ENCODE measurements at regions not wholly inside any gene's neighbourhood (a gene's known extent, or its start where the extent isn't known, plus 50 kb on each side); places are given as distances from the start of the nearest gene placed in this dataset.

GRCh38 chr4:149248191-149248764, 567.4 kb downstream of the IQCM start:
- no peak overlapping the region for H3K4me3 Mint-ChIP-seq
- no peaks in the 10 kb centered on the region for H3K27me3 Mint-ChIP-seq (ENCODE audit: low read depth)
- H3K4me1 Mint-ChIP-seq (ENCODE audit: low read depth) = no peaks in the 10 kb centered on the region
- H3K36me3 Mint-ChIP-seq (ENCODE audit: low read depth) = no peaks in the 10 kb centered on the region
- no peak overlapping the region for H3K27ac Mint-ChIP-seq
- no peak for DNase-seq (ENCODE audit: low spot score)
- H3K9me3 Mint-ChIP-seq = peaks cover 4% of the 10 kb centered on the region

GRCh38 chr4:149247164-149247563, 568.5 kb downstream of the IQCM start:
- no peak for DNase-seq (ENCODE audit: low spot score)
- H3K9me3 Mint-ChIP-seq = peaks cover 4% of the 10 kb centered on the region
- H3K4me1 Mint-ChIP-seq (ENCODE audit: low read depth) = no peaks in the 10 kb centered on the region
- H3K36me3 Mint-ChIP-seq (ENCODE audit: low read depth) = no peaks in the 10 kb centered on the region
- no peak overlapping the region for H3K27ac Mint-ChIP-seq
- H3K27me3 Mint-ChIP-seq (ENCODE audit: low read depth) = no peaks in the 10 kb centered on the region
- H3K4me3 Mint-ChIP-seq = no peak overlapping the region

- no peaks in the 10 kb centered on the region for H3K36me3 Mint-ChIP-seq (ENCODE audit: low read depth)
- no peaks in the 10 kb centered on the region for H3K9me3 Mint-ChIP-seq
- no peak overlapping the region for H3K27ac Mint-ChIP-seq
- H3K27me3 Mint-ChIP-seq (ENCODE audit: low read depth) = no peaks in the 10 kb centered on the region
- no peaks in the 10 kb centered on the region for H3K4me1 Mint-ChIP-seq (ENCODE audit: low read depth)
- no peak overlapping the region for H3K4me3 Mint-ChIP-seq
- no peak for DNase-seq (ENCODE audit: low spot score)
Measured at GRCh38 chr4:149245333-149245732, 570.3 kb downstream of the IQCM start.

- H3K4me3 Mint-ChIP-seq = no peak overlapping the region
- no peak for DNase-seq (ENCODE audit: low spot score)
- no peaks in the 10 kb centered on the region for H3K27me3 Mint-ChIP-seq (ENCODE audit: low read depth)
- peaks cover 3% of the 10 kb centered on the region for H3K9me3 Mint-ChIP-seq
- no peaks in the 10 kb centered on the region for H3K36me3 Mint-ChIP-seq (ENCODE audit: low read depth)
- H3K27ac Mint-ChIP-seq = no peak overlapping the region
- H3K4me1 Mint-ChIP-seq (ENCODE audit: low read depth) = no peaks in the 10 kb centered on the region
Measured at GRCh38 chr4:149238097-149238496, 577.5 kb downstream of the IQCM start.

GRCh38 chr4:149234798-149235197, 580.8 kb downstream of the IQCM start:
- Mint-ChIP-seq H3K27me3 (ENCODE audit: low read depth) (no peaks in the 10 kb centered on the region), H3K9me3 (peaks cover 7% of the 10 kb centered on the region), H3K36me3 (ENCODE audit: low read depth) (no peaks in the 10 kb centered on the region), H3K27ac (no peak overlapping the region), H3K4me3 (no peak overlapping the region), H3K4me1 (ENCODE audit: low read depth) (no peaks in the 10 kb centered on the region)
- no peak for DNase-seq (ENCODE audit: low spot score)

GRCh38 chr4:149223659-149224058, 592.0 kb downstream of the IQCM start:
- H3K4me3 Mint-ChIP-seq = no peak overlapping the region
- no peak for DNase-seq (ENCODE audit: low spot score)
- H3K36me3 Mint-ChIP-seq (ENCODE audit: low read depth) = no peaks in the 10 kb centered on the region
- H3K27me3 Mint-ChIP-seq (ENCODE audit: low read depth) = no peaks in the 10 kb centered on the region
- no peak overlapping the region for H3K27ac Mint-ChIP-seq
- H3K4me1 Mint-ChIP-seq (ENCODE audit: low read depth) = no peaks in the 10 kb centered on the region
- peaks cover 9% of the 10 kb centered on the region for H3K9me3 Mint-ChIP-seq

- Mint-ChIP-seq H3K9me3 (peaks cover 20% of the 10 kb centered on the region), H3K27me3 (ENCODE audit: low read depth) (no peaks in the 10 kb centered on the region), H3K4me3 (no peak overlapping the region), H3K36me3 (ENCODE audit: low read depth) (no peaks in the 10 kb centered on the region), H3K4me1 (ENCODE audit: low read depth) (no peaks in the 10 kb centered on the region), H3K27ac (no peak overlapping the region)
- no peak for DNase-seq (ENCODE audit: low spot score)
Measured at GRCh38 chr4:149218672-149219071, 597.0 kb downstream of the IQCM start.

GRCh38 chr4:149214301-149214700, 601.3 kb downstream of the IQCM start:
- Mint-ChIP-seq H3K4me1 (ENCODE audit: low read depth) (no peaks in the 10 kb centered on the region), H3K36me3 (ENCODE audit: low read depth) (no peaks in the 10 kb centered on the region), H3K4me3 (no peak overlapping the region), H3K27me3 (ENCODE audit: low read depth) (no peaks in the 10 kb centered on the region), H3K9me3 (peaks cover 11% of the 10 kb centered on the region), H3K27ac (no peak overlapping the region)
- DNase-seq (ENCODE audit: low spot score) = no peak

GRCh38 chr4:149211876-149212275, 603.8 kb downstream of the IQCM start:
- DNase-seq (ENCODE audit: low spot score) = no peak
- H3K36me3 Mint-ChIP-seq (ENCODE audit: low read depth) = no peaks in the 10 kb centered on the region
- H3K27me3 Mint-ChIP-seq (ENCODE audit: low read depth) = no peaks in the 10 kb centered on the region
- H3K9me3 Mint-ChIP-seq = peaks cover 4% of the 10 kb centered on the region
- no peak overlapping the region for H3K4me3 Mint-ChIP-seq
- no peak overlapping the region for H3K27ac Mint-ChIP-seq
- no peaks in the 10 kb centered on the region for H3K4me1 Mint-ChIP-seq (ENCODE audit: low read depth)

GRCh38 chr4:149203256-149204001, 612.2 kb downstream of the IQCM start:
- H3K4me1 Mint-ChIP-seq (ENCODE audit: low read depth) = no peaks in the 10 kb centered on the region
- no peak overlapping the region for H3K4me3 Mint-ChIP-seq
- no peaks in the 10 kb centered on the region for H3K9me3 Mint-ChIP-seq
- no peaks in the 10 kb centered on the region for H3K27me3 Mint-ChIP-seq (ENCODE audit: low read depth)
- H3K36me3 Mint-ChIP-seq (ENCODE audit: low read depth) = no peaks in the 10 kb centered on the region
- DNase-seq (ENCODE audit: low spot score) = no peak
- H3K27ac Mint-ChIP-seq = no peak overlapping the region

- Mint-ChIP-seq H3K27me3 (ENCODE audit: low read depth) (no peaks in the 10 kb centered on the region), H3K4me3 (no peak overlapping the region), H3K4me1 (ENCODE audit: low read depth) (no peaks in the 10 kb centered on the region), H3K36me3 (ENCODE audit: low read depth) (no peaks in the 10 kb centered on the region), H3K9me3 (no peaks in the 10 kb centered on the region), H3K27ac (no peak overlapping the region)
- no peak for DNase-seq (ENCODE audit: low spot score)
Measured at GRCh38 chr4:149202117-149202516, 613.5 kb downstream of the IQCM start.

- Mint-ChIP-seq H3K4me1 (ENCODE audit: low read depth) (no peaks in the 10 kb centered on the region), H3K27me3 (ENCODE audit: low read depth) (no peaks in the 10 kb centered on the region)
- no peak for DNase-seq (ENCODE audit: low spot score)
Measured at GRCh38 chr4:149199594-149199993, 616.0 kb downstream of the IQCM start.

GRCh38 chr4:149194061-149194460, 621.6 kb downstream of the IQCM start:
- no peaks in the 10 kb centered on the region for H3K36me3 Mint-ChIP-seq (ENCODE audit: low read depth)
- no peaks in the 10 kb centered on the region for H3K9me3 Mint-ChIP-seq
- no peaks in the 10 kb centered on the region for H3K4me1 Mint-ChIP-seq (ENCODE audit: low read depth)
- no peak overlapping the region for H3K4me3 Mint-ChIP-seq
- H3K27me3 Mint-ChIP-seq (ENCODE audit: low read depth) = no peaks in the 10 kb centered on the region
- no peak overlapping the region for H3K27ac Mint-ChIP-seq
- no peak for DNase-seq (ENCODE audit: low spot score)

More at GRCh38 chr4:149199594-149199993, 616.0 kb downstream of the IQCM start:
- no peaks in the 10 kb centered on the region for H3K36me3 Mint-ChIP-seq (ENCODE audit: low read depth)
- H3K9me3 Mint-ChIP-seq = no peaks in the 10 kb centered on the region
- H3K27ac Mint-ChIP-seq = no peak overlapping the region
- H3K4me3 Mint-ChIP-seq = no peak overlapping the region

- Mint-ChIP-seq H3K4me3 (no peak overlapping the region), H3K27me3 (ENCODE audit: low read depth) (no peaks in the 10 kb centered on the region), H3K36me3 (ENCODE audit: low read depth) (no peaks in the 10 kb centered on the region), H3K27ac (no peak overlapping the region), H3K9me3 (no peaks in the 10 kb centered on the region), H3K4me1 (ENCODE audit: low read depth) (no peaks in the 10 kb centered on the region)
- DNase-seq (ENCODE audit: low spot score) = no peak
Measured at GRCh38 chr4:149187726-149188125, 627.9 kb downstream of the IQCM start.

- H3K4me1 Mint-ChIP-seq (ENCODE audit: low read depth) = no peaks in the 10 kb centered on the region
- H3K27ac Mint-ChIP-seq = no peak overlapping the region
- no peaks in the 10 kb centered on the region for H3K9me3 Mint-ChIP-seq
- no peak for DNase-seq (ENCODE audit: low spot score)
- no peak overlapping the region for H3K4me3 Mint-ChIP-seq
- no peaks in the 10 kb centered on the region for H3K36me3 Mint-ChIP-seq (ENCODE audit: low read depth)
- H3K27me3 Mint-ChIP-seq (ENCODE audit: low read depth) = no peaks in the 10 kb centered on the region
Measured at GRCh38 chr4:149183638-149184037, 632.0 kb downstream of the IQCM start.

All from T-helper 2 cell treated with Interferon-gamma antibody and Interleukin-4, amounts not matched to agents 5 μg/mL and 100 μg/mL, for 36 hours (primary cell).